GM11168 (cell line): ENCODE measurements at regions not wholly inside any gene's neighbourhood (a gene's known extent, or its start where the extent isn't known, plus 50 kb on each side); places are given as distances from the start of the nearest gene placed in this dataset.
"Not testable (repeated sequence)": the region's sequence is repeated elsewhere in the genome, so short reads cannot be mapped to it uniquely, and the experiment has no call there.

Experiments used
- in situ Hi-C: fragments of 300-500 bp; cut with MboI; formaldehyde crosslinking; loops from one replicate; pipeline ENCODE4 v1.12.0; 2022; ENCODE audit warnings: low sequenced_read_pairs; ENCODE audit not compliant: unreplicated experiment

DNA sequence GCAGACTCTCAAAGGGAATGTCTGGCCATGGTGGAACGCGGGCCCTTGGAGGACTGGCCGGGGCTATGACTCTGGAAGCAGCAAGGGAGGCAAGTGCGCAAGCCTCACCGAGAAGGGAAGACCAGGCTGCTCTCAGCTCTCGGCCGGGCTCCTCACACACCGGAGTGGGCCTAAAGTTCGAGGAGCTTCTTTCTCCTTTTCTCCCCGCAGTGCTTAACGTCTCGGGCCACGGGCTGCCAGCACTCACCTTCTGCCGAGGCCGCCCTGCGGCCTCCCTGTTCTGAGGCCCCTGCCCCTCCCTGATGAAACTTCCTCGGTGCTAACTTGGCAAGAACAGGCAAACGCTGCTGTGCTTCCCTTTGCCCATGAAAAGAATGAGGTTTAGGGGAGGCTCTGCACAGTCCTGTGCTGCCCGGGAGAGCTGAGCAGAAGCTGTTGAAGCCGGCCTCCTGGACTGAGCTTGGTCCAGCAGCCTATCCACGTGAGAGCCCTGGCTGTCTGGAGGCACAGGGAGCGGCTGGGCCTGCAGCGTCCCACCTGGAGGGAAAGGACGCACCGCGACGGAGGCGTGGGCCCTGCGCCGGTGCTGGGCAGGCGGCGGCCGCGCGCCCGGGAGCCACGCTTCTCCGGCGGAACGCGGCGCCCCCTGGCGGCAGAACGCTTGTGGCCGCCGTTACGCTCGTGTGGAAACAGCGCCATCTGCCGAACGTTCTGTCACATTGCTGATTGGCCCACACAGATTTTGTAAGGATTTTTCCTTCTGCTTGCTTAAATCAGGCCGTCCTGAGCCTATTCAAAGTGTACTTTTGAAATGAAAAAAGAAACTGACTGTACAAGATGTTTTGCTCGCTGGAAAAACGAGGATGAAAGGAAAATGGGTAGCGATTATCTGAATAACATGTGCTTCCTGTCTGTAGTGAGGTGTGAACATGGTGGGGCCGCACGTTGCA is 65.0 kb upstream of the TMEM45B start:
- in situ Hi-C loops: no loop called here

GRCh38 chr11:129751511-129751910 is 64.1 kb upstream of the TMEM45B start:
- in situ Hi-C loops: no loop called here

DNA sequence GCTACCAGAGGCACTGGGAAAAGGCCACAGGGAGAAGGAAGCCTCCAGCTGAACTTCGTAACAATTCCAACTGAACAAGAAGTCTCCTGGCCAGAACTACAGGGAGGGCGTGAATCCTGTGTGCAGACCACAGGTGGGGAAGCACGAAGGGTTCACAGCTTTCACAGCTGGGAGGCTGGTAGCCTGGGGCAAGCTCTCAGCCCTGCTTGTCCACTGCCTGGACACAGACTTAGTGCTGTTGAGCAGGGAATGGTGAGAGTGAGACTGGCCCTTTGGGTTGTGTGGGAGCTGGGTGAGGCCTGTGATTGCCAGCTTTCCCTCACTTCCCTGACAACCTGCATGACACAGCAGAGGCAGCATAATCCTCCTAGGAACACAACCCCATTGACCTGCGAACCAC is 52.1 kb upstream of the TMEM45B start:
- in situ Hi-C loops: not testable (repeated sequence)

DNA sequence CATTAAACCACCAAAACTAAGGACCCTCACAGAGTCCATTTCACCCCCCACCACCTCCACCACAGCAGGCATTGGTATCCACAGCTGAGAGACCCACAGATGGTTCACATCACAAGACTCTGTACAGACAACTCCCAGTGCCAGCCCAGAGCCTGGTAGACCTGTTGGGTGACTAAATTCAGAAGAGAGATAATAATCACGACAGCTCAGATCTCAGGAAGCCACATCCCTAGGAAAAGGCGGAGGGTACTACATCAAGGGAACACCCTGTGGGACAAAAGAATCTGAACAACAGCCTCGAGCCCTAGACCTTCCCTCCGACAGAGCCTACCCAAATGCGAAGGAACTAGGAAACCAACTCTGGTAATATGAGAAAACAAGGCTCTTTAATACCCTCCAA is 51.4 kb upstream of the TMEM45B start:
- in situ Hi-C loops: not testable (repeated sequence)
